Activated naive CD4-positive, alpha-beta T cell treated with anti-CD3 and anti-CD28 coated beads, Interleukin-2, amount 10 ng/mL, durations not matched to agents 7 days and 5 days (primary cell): ENCODE measurements at regions not wholly inside any gene's neighbourhood (a gene's known extent, or its start where the extent isn't known, plus 50 kb on each side); places are given as distances from the start of the nearest gene placed in this dataset.

Source experiments
- CTCF ChIA-PET: fragments of 350-600 bp; sonication (Branson Sonifier 250); formaldehyde crosslinking; loops from one replicate; lab custom pipeline; 2021; ENCODE audit warnings: antibody characterized with exemption; lab: Charles Lee
- DNase-seq: peaks from one replicate; pipeline ENCODE4 v3.0.0-alpha.2; 2020
- H3K27ac Mint-ChIP-seq: one replicate; pipeline ENCODE4 v1.8.0; 2021; ENCODE audit warnings: mild to moderate bottlenecking, moderate library complexity, mixed read lengths
- H3K27me3 Mint-ChIP-seq: one replicate; pipeline ENCODE4 v1.8.0; 2021; ENCODE audit warnings: mild to moderate bottlenecking, mixed read lengths
- H3K36me3 Mint-ChIP-seq: one replicate; pipeline ENCODE4 v1.8.0; 2021; ENCODE audit warnings: mixed read lengths
- H3K4me1 Mint-ChIP-seq: one replicate; pipeline ENCODE4 v1.8.0; 2021; ENCODE audit warnings: mixed read lengths
- H3K4me3 Mint-ChIP-seq: one replicate; pipeline ENCODE4 v1.8.0; 2021; ENCODE audit warnings: mild to moderate bottlenecking, moderate library complexity, mixed read lengths
- H3K9me3 Mint-ChIP-seq: one replicate; pipeline ENCODE4 v1.8.0; 2021; ENCODE audit warnings: mixed read lengths

- DNase-seq: no peak
- no peak overlapping the region for H3K4me3 Mint-ChIP-seq
- no peaks in the 10 kb centered on the region for H3K4me1 Mint-ChIP-seq
- no peak overlapping the region for H3K27ac Mint-ChIP-seq
- H3K27me3 Mint-ChIP-seq: no peaks in the 10 kb centered on the region
- H3K9me3 Mint-ChIP-seq: peaks cover 1% of the 10 kb centered on the region
- CTCF ChIA-PET: no interaction called here
- no peaks in the 10 kb centered on the region for H3K36me3 Mint-ChIP-seq
Observed at GRCh38 chr18:77807650-77808049, 558.0 kb downstream of the GALR1 start.

GRCh38 chr18:77811503-77811902, 561.9 kb downstream of the GALR1 start:
- no peaks in the 10 kb centered on the region for H3K27me3 Mint-ChIP-seq
- no peaks in the 10 kb centered on the region for H3K36me3 Mint-ChIP-seq
- CTCF ChIA-PET: no interaction called here
- no peak overlapping the region for H3K4me3 Mint-ChIP-seq
- no peak for DNase-seq
- H3K27ac Mint-ChIP-seq: no peak overlapping the region
- H3K4me1 Mint-ChIP-seq: no peaks in the 10 kb centered on the region
- peaks cover 1% of the 10 kb centered on the region for H3K9me3 Mint-ChIP-seq

GRCh38 chr18:77815666-77816338, 566.2 kb downstream of the GALR1 start:
- Mint-ChIP-seq H3K27ac (no peak overlapping the region), H3K27me3 (peaks cover 5% of the 10 kb centered on the region), H3K4me1 (no peaks in the 10 kb centered on the region), H3K36me3 (no peaks in the 10 kb centered on the region), H3K4me3 (no peak overlapping the region), H3K9me3 (peaks cover 10% of the 10 kb centered on the region)
- CTCF ChIA-PET: no interaction called here
- no peak for DNase-seq

- no peak overlapping the region for H3K27ac Mint-ChIP-seq
- no peaks in the 10 kb centered on the region for H3K4me1 Mint-ChIP-seq
- H3K9me3 Mint-ChIP-seq: peaks cover 10% of the 10 kb centered on the region
- DNase-seq: no peak
- no peak overlapping the region for H3K4me3 Mint-ChIP-seq
- no peaks in the 10 kb centered on the region for H3K36me3 Mint-ChIP-seq
- CTCF ChIA-PET: no interaction called here
- peaks cover 5% of the 10 kb centered on the region for H3K27me3 Mint-ChIP-seq
Observed at GRCh38 chr18:77818328-77818727, 568.7 kb downstream of the GALR1 start.

GRCh38 chr18:77820472-77820871, 570.8 kb downstream of the GALR1 start:
- peaks cover 10% of the 10 kb centered on the region for H3K9me3 Mint-ChIP-seq

GRCh38 chr18:77821892-77822291, 572.2 kb downstream of the GALR1 start:
- peaks cover 10% of the 10 kb centered on the region for H3K9me3 Mint-ChIP-seq
- DNase-seq: no peak
- H3K4me3 Mint-ChIP-seq: no peak overlapping the region
- no peaks in the 10 kb centered on the region for H3K36me3 Mint-ChIP-seq
- CTCF ChIA-PET: no interaction called here
- H3K27me3 Mint-ChIP-seq: peaks cover 5% of the 10 kb centered on the region
- H3K4me1 Mint-ChIP-seq: no peaks in the 10 kb centered on the region
- H3K27ac Mint-ChIP-seq: no peak overlapping the region

More at GRCh38 chr18:77820472-77820871, 570.8 kb downstream of the GALR1 start:
- H3K27ac Mint-ChIP-seq: no peak overlapping the region
- H3K36me3 Mint-ChIP-seq: no peaks in the 10 kb centered on the region
- CTCF ChIA-PET: no interaction called here
- peaks cover 5% of the 10 kb centered on the region for H3K27me3 Mint-ChIP-seq
- H3K4me1 Mint-ChIP-seq: no peaks in the 10 kb centered on the region
- DNase-seq: no peak
- no peak overlapping the region for H3K4me3 Mint-ChIP-seq

- no peak overlapping the region for H3K4me3 Mint-ChIP-seq
- H3K27ac Mint-ChIP-seq: no peak overlapping the region
- no peaks in the 10 kb centered on the region for H3K36me3 Mint-ChIP-seq
- peaks cover 5% of the 10 kb centered on the region for H3K27me3 Mint-ChIP-seq
- no peak for DNase-seq
- H3K9me3 Mint-ChIP-seq: peaks cover 10% of the 10 kb centered on the region
- CTCF ChIA-PET: no interaction called here
- H3K4me1 Mint-ChIP-seq: no peaks in the 10 kb centered on the region
Observed at GRCh38 chr18:77822632-77823031, 573.0 kb downstream of the GALR1 start.

GRCh38 chr18:77833807-77834206, 584.2 kb downstream of the GALR1 start:
- CTCF ChIA-PET: no interaction called here

GRCh38 chr18:77851802-77852201, 602.2 kb downstream of the GALR1 start:
- Mint-ChIP-seq H3K27ac (no peak overlapping the region), H3K36me3 (no peaks in the 10 kb centered on the region), H3K4me3 (no peak overlapping the region), H3K4me1 (no peaks in the 10 kb centered on the region), H3K27me3 (peaks cover 4% of the 10 kb centered on the region), H3K9me3 (peaks cover 2% of the 10 kb centered on the region)
- no peak for DNase-seq
- CTCF ChIA-PET: no interaction called here

More at GRCh38 chr18:77833807-77834206, 584.2 kb downstream of the GALR1 start:
- no peak for DNase-seq
- Mint-ChIP-seq H3K4me1 (no peaks in the 10 kb centered on the region), H3K4me3 (no peak overlapping the region), H3K36me3 (no peaks in the 10 kb centered on the region), H3K27me3 (no peaks in the 10 kb centered on the region), H3K9me3 (no peaks in the 10 kb centered on the region), H3K27ac (no peak overlapping the region)

GRCh38 chr18:77853859-77854258, 604.2 kb downstream of the GALR1 start:
- no peak overlapping the region for H3K4me3 Mint-ChIP-seq
- H3K4me1 Mint-ChIP-seq: no peaks in the 10 kb centered on the region
- no peaks in the 10 kb centered on the region for H3K36me3 Mint-ChIP-seq
- CTCF ChIA-PET: no interaction called here
- H3K9me3 Mint-ChIP-seq: no peaks in the 10 kb centered on the region
- DNase-seq: no peak
- H3K27me3 Mint-ChIP-seq: no peaks in the 10 kb centered on the region
- H3K27ac Mint-ChIP-seq: no peak overlapping the region

GRCh38 chr18:77857678-77858655, 608.3 kb downstream of the GALR1 start:
- Mint-ChIP-seq H3K27ac (no peak overlapping the region), H3K36me3 (no peaks in the 10 kb centered on the region), H3K27me3 (no peaks in the 10 kb centered on the region), H3K9me3 (no peaks in the 10 kb centered on the region), H3K4me1 (no peaks in the 10 kb centered on the region), H3K4me3 (no peak overlapping the region)
- CTCF ChIA-PET: no interaction called here
- no peak for DNase-seq

- Mint-ChIP-seq H3K27ac (no peak overlapping the region), H3K9me3 (no peaks in the 10 kb centered on the region), H3K36me3 (no peaks in the 10 kb centered on the region), H3K4me1 (no peaks in the 10 kb centered on the region), H3K27me3 (no peaks in the 10 kb centered on the region), H3K4me3 (no peak overlapping the region)
- CTCF ChIA-PET: no interaction called here
- DNase-seq: no peak
Observed at GRCh38 chr18:77859634-77860033, 610.0 kb downstream of the GALR1 start.

GRCh38 chr18:77862066-77862757, 612.6 kb downstream of the GALR1 start:
- no peak for DNase-seq
- Mint-ChIP-seq H3K27ac (no peak overlapping the region), H3K4me3 (no peak overlapping the region), H3K27me3 (no peaks in the 10 kb centered on the region), H3K4me1 (no peaks in the 10 kb centered on the region), H3K36me3 (no peaks in the 10 kb centered on the region), H3K9me3 (no peaks in the 10 kb centered on the region)
- CTCF ChIA-PET: no interaction called here

GRCh38 chr18:77865853-77866252, 616.2 kb downstream of the GALR1 start:
- DNase-seq: no peak
- H3K36me3 Mint-ChIP-seq: no peaks in the 10 kb centered on the region
- H3K4me1 Mint-ChIP-seq: no peaks in the 10 kb centered on the region
- H3K27me3 Mint-ChIP-seq: no peaks in the 10 kb centered on the region
- no peak overlapping the region for H3K4me3 Mint-ChIP-seq
- H3K27ac Mint-ChIP-seq: no peak overlapping the region
- no peaks in the 10 kb centered on the region for H3K9me3 Mint-ChIP-seq
- CTCF ChIA-PET: interaction anchor here (0.9 kb wide), 1 partner anchor 131 kb away, joined by 3 read pairs; no protein-coding TSS in a partner anchor
